ENCODE measurements at regions not wholly inside any gene's neighbourhood (a gene's known extent, or its start where the extent isn't known, plus 50 kb on each side); places are given as distances from the start of the nearest gene placed in this dataset.

GRCh38 chr15:39151545-39151944 is 429.3 kb upstream of the THBS1 start:
- POLR2A ChIA-PET, result interaction anchor here (1.3 kb wide), 1 partner anchor 429 kb away, joined by 4 read pairs; no protein-coding TSS in a partner anchor
- Mint-ChIP-seq H3K4me1 (peaks cover 14% of the 10 kb centered on the region), H3K9me3 (no peaks in the 10 kb centered on the region), H3K36me3 (no peaks in the 10 kb centered on the region), H3K4me3 (no peak overlapping the region), H3K27ac (no peak overlapping the region), H3K27me3 (ENCODE audit: low read depth) (no peaks in the 10 kb centered on the region)
- no peak for ATAC-seq
- TF ChIP-seq PRDM15 (CRISPR knock-in tag; IDR thresholded peaks at IDR 0.05) (no peak), FOXP1 (CRISPR knock-in tag; IDR thresholded peaks at IDR 0.05; ENCODE audit: borderline replicate concordance) (no peak), FOXJ3 (CRISPR knock-in tag; IDR thresholded peaks at IDR 0.05; ENCODE audit: borderline replicate concordance) (no peak), E2F4 (CRISPR knock-in tag; IDR thresholded peaks at IDR 0.05; ENCODE audit: borderline replicate concordance, low read depth) (no peak), SOX15 (CRISPR knock-in tag; IDR thresholded peaks at IDR 0.05) (no peak), ZNF317 (CRISPR knock-in tag; IDR thresholded peaks at IDR 0.05; ENCODE audit: borderline replicate concordance, low read depth) (no peak), ZNF263 (CRISPR knock-in tag; IDR thresholded peaks at IDR 0.05; ENCODE audit: low read depth) (no peak), ATF3 (CRISPR knock-in tag; conservative IDR thresholded peaks at IDR 0.05) (no peak), ZNF232 (CRISPR knock-in tag; IDR thresholded peaks at IDR 0.05) (no peak), NR2C2 (CRISPR knock-in tag; IDR thresholded peaks at IDR 0.05) (no peak), PREB (CRISPR knock-in tag; IDR thresholded peaks at IDR 0.05; ENCODE audit: borderline replicate concordance) (no peak), ETV6 (CRISPR knock-in tag; IDR thresholded peaks at IDR 0.05) (no peak), ZNF532 (CRISPR knock-in tag; IDR thresholded peaks at IDR 0.05; ENCODE audit: borderline replicate concordance) (no peak), NR3C1 (CRISPR knock-in tag; conservative IDR thresholded peaks at IDR 0.05; ENCODE audit: low read depth) (no peak), ATF2 (CRISPR knock-in tag; IDR thresholded peaks at IDR 0.05; ENCODE audit: borderline replicate concordance, low read depth) (no peak), AR (CRISPR knock-in tag; IDR thresholded peaks at IDR 0.05) (no peak)
- no peak for DNase-seq (ENCODE audit: low spot score)
- CTCF ChIA-PET, result no interaction called here
